Activated T-helper 2 cell treated with anti-CD3 and anti-CD28 coated beads, Interferon-gamma antibody, Interleukin-2, Interleukin-4, amounts not matched to agents 10 μg/mL and 5 μg/mL and 100 μg/mL, durations not matched to agents 14 hours and 24 hours and 36 hours (primary cell): ENCODE measurements at regions not wholly inside any gene's neighbourhood (a gene's known extent, or its start where the extent isn't known, plus 50 kb on each side); places are given as distances from the start of the nearest gene placed in this dataset.

ENCODE experiments used
- DNase-seq: peaks from one replicate; pipeline ENCODE4 v3.0.0; 2021; ENCODE audit warnings: low spot score
- H3K27ac Mint-ChIP-seq: one replicate; pipeline ENCODE4 v1.8.0; 2021; ENCODE audit warnings: mixed read lengths
- H3K27me3 Mint-ChIP-seq: one replicate; pipeline ENCODE4 v1.8.0; 2021; ENCODE audit warnings: low read depth, mixed read lengths
- H3K36me3 Mint-ChIP-seq: one replicate; pipeline ENCODE4 v1.8.0; 2021; ENCODE audit warnings: low read depth, mixed read lengths
- H3K4me1 Mint-ChIP-seq: one replicate; pipeline ENCODE4 v1.8.0; 2021; ENCODE audit warnings: low read depth, mixed read lengths
- H3K4me3 Mint-ChIP-seq: one replicate; pipeline ENCODE4 v1.8.0; 2021; ENCODE audit warnings: low read depth, mild to moderate bottlenecking, moderate library complexity, mixed read lengths
- H3K9me3 Mint-ChIP-seq: one replicate; pipeline ENCODE4 v1.8.0; 2021; ENCODE audit warnings: mixed read lengths
- intact Hi-C: fragments of 100-400 bp; cut with micrococcal nuclease; formaldehyde crosslinking; loops from one replicate; pipeline ENCODE4 v1.15.1; 2023

DNA sequence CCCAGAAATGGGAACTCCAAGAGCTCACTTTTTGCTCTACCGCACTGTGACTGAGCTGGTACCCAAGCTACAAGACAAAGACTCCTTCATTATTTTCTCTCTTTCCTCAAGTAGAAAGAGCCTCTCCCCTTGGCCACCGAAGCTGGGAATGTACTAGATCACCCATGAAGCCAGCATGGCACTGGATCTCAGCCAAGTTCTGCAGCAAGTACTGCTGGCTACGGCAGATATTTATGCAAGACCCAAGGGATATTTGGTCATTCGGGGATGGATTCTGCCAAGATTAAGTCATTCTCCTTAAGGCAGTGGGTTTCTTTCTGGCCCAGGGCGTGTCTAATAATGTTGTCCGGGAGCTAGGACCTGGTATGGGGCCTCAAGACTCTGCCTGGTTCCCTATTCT, 633.5 kb downstream of the SLITRK1 start:
- Mint-ChIP-seq H3K4me3 (no peak overlapping the region), H3K9me3 (peaks cover 51% of the 10 kb centered on the region), H3K4me1 (no peaks in the 10 kb centered on the region), H3K27ac (no peak overlapping the region), H3K36me3 (no peaks in the 10 kb centered on the region), H3K27me3 (no peaks in the 10 kb centered on the region)
- DNase-seq: no peak
- intact Hi-C loops: no loop called here

- Mint-ChIP-seq H3K9me3 (peaks cover 11% of the 10 kb centered on the region), H3K4me3 (no peak overlapping the region), H3K4me1 (no peaks in the 10 kb centered on the region), H3K27ac (no peak overlapping the region), H3K36me3 (no peaks in the 10 kb centered on the region), H3K27me3 (no peaks in the 10 kb centered on the region)
- intact Hi-C loops: no loop called here
- DNase-seq: no peak
Measured at GRCh38 chr13:83232626-83233025, 649.6 kb downstream of the SLITRK1 start.

GRCh38 chr13:83229574-83230305, 652.5 kb downstream of the SLITRK1 start:
- H3K4me1 Mint-ChIP-seq: no peaks in the 10 kb centered on the region
- H3K27ac Mint-ChIP-seq: no peak overlapping the region
- H3K9me3 Mint-ChIP-seq: peaks cover 4% of the 10 kb centered on the region
- no peaks in the 10 kb centered on the region for H3K27me3 Mint-ChIP-seq
- no peak overlapping the region for H3K4me3 Mint-ChIP-seq
- no peaks in the 10 kb centered on the region for H3K36me3 Mint-ChIP-seq
- DNase-seq: no peak
- intact Hi-C loops: no loop called here

DNA sequence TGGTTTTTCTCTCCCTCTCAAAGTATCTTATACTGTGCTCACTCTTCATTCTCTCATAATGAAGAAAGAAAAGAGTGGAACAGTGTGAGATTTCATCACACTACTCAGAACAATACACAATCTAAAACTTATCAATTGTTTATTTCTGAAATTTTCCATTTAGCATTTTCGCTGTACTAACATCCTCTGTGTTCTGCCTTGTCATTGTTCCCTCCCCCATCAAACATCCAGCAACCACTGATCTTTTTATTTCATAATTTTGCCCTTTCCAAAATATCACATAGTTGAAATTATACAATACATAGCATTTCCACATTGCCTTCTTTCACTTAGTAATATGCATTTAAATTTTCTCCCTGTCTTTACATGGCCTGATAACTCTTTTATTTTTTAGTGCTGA, 658.7 kb downstream of the SLITRK1 start:
- Mint-ChIP-seq H3K36me3 (no peaks in the 10 kb centered on the region), H3K27ac (no peak overlapping the region), H3K4me3 (no peak overlapping the region), H3K27me3 (no peaks in the 10 kb centered on the region), H3K9me3 (peaks cover 10% of the 10 kb centered on the region), H3K4me1 (no peaks in the 10 kb centered on the region)
- DNase-seq: no peak
- intact Hi-C loops: no loop called here

- Mint-ChIP-seq H3K27ac (no peak overlapping the region), H3K9me3 (peaks cover 11% of the 10 kb centered on the region), H3K4me1 (no peaks in the 10 kb centered on the region), H3K4me3 (no peak overlapping the region), H3K36me3 (no peaks in the 10 kb centered on the region), H3K27me3 (no peaks in the 10 kb centered on the region)
- intact Hi-C loops: no loop called here
- DNase-seq: no peak
Measured at GRCh38 chr13:83221813-83222241, 660.4 kb downstream of the SLITRK1 start.

- H3K9me3 Mint-ChIP-seq: peaks cover 11% of the 10 kb centered on the region
- H3K27me3 Mint-ChIP-seq: no peaks in the 10 kb centered on the region
- no peaks in the 10 kb centered on the region for H3K36me3 Mint-ChIP-seq
- H3K27ac Mint-ChIP-seq: no peak overlapping the region
- no peak for DNase-seq
- intact Hi-C loops: no loop called here
- no peaks in the 10 kb centered on the region for H3K4me1 Mint-ChIP-seq
- no peak overlapping the region for H3K4me3 Mint-ChIP-seq
Measured at GRCh38 chr13:83221256-83221655, 661.0 kb downstream of the SLITRK1 start.

DNA sequence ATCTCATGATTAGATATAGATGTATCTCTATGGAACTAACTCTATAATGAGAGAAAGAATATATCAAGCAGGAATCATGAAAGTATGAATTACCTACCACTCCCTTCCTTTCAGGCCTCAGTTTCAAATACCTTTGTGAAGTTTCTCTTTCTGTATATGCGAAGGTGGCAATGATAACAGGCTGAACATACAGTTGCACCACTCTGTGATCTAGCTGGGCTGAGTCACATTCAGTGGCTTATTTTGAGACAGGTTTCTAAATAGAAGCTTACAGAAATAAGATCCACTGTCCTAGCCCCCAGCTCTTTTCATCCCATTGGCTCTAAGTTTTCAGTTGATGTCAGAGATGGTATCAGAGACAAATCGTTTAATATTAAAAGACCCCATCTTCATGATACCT, 662.0 kb downstream of the SLITRK1 start:
- intact Hi-C loops: no loop called here
- Mint-ChIP-seq H3K4me1 (no peaks in the 10 kb centered on the region), H3K27me3 (no peaks in the 10 kb centered on the region), H3K4me3 (no peak overlapping the region), H3K27ac (no peak overlapping the region), H3K9me3 (peaks cover 11% of the 10 kb centered on the region), H3K36me3 (no peaks in the 10 kb centered on the region)
- DNase-seq: no peak

- Mint-ChIP-seq H3K9me3 (peaks cover 11% of the 10 kb centered on the region), H3K4me1 (no peaks in the 10 kb centered on the region), H3K36me3 (no peaks in the 10 kb centered on the region), H3K27ac (no peak overlapping the region), H3K27me3 (no peaks in the 10 kb centered on the region), H3K4me3 (no peak overlapping the region)
- DNase-seq: no peak
- intact Hi-C loops: no loop called here
Measured at GRCh38 chr13:83219832-83220231, 662.4 kb downstream of the SLITRK1 start.

DNA sequence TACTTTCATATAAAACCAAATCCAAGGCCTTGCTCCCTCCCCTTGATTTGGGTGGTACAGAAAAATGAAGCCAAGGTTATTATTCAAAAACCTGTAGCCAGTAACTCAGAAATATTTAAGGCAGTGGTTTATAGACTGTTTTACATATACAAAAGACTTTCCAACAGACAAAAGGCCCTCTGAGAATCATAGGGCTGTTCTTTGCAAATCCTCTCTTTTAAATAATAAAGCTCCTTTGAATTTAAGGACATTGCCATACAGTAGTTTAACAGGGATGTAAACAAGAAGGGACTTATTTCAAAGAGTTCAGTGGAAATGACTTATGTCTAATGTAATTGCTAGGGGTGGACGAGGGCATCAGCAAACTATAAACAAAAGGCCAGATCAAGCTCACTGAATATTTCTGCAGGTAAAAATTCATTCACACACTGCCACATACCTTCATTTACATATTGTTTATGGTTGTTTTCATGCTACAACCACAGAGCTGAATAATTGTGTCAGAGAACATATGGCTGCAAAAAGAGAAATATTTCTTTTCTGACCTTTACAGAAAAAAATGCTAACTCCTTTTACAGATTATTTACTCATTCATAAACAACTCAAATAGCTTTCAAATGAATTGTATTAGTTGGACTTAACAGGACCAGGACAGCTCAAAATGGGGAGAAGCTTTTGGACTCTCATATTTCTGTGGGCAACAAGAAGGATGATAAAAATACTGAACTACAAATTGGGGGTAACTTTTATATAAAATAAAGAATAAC, 665.6 kb downstream of the SLITRK1 start:
- intact Hi-C loops: no loop called here
- Mint-ChIP-seq H3K36me3 (no peaks in the 10 kb centered on the region), H3K27ac (no peak overlapping the region), H3K4me1 (no peaks in the 10 kb centered on the region), H3K4me3 (no peak overlapping the region), H3K27me3 (no peaks in the 10 kb centered on the region), H3K9me3 (peaks cover 14% of the 10 kb centered on the region)
- DNase-seq: no peak

DNA sequence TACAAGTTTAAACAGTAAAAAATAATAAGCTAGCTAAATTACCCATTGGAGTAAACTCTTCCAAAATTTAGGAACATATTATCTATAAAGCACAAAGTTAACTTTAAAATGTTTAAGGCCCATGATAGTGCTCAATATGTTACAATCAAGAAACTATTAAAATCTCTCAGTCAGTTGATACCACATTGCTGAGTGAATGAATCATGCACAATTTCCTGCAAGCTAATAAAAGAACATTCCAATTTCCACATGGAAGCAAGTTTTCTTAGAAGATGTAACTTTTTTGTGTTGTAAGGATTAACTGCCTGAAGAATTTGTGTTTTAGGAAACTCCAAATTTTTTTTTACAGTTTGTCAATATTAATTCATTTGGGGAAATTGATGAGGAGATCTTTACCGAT, 666.6 kb downstream of the SLITRK1 start:
- intact Hi-C loops: no loop called here
- Mint-ChIP-seq H3K27me3 (no peaks in the 10 kb centered on the region), H3K9me3 (peaks cover 19% of the 10 kb centered on the region), H3K36me3 (no peaks in the 10 kb centered on the region), H3K4me3 (no peak overlapping the region), H3K4me1 (no peaks in the 10 kb centered on the region), H3K27ac (no peak overlapping the region)
- DNase-seq: no peak

- Mint-ChIP-seq H3K36me3 (no peaks in the 10 kb centered on the region), H3K4me3 (no peak overlapping the region), H3K27ac (no peak overlapping the region), H3K4me1 (no peaks in the 10 kb centered on the region), H3K27me3 (no peaks in the 10 kb centered on the region), H3K9me3 (peaks cover 28% of the 10 kb centered on the region)
- intact Hi-C loops: no loop called here
- DNase-seq: no peak
Measured at GRCh38 chr13:83214452-83214851, 667.8 kb downstream of the SLITRK1 start.

DNA sequence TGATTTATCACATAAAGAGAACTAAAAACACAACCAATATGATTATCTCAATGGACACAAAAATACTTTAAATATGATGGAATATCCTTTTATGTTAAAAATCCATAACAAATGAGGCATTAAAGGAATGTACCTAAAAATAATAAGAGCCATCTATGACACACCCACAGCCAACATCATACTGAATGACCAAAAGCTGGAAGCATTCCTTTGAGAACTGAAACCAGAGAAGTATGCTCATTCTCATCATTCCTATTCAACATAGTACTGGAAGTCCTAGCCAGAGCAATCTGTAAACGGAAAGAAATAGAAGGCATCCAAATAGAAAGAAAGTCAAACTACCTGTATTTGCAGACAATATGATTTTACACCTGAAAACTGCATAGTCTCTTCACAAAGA, 671.0 kb downstream of the SLITRK1 start:
- H3K27ac Mint-ChIP-seq: no peak overlapping the region
- no peak overlapping the region for H3K4me3 Mint-ChIP-seq
- no peak for DNase-seq
- intact Hi-C loops: no loop called here
- no peaks in the 10 kb centered on the region for H3K4me1 Mint-ChIP-seq
- no peaks in the 10 kb centered on the region for H3K36me3 Mint-ChIP-seq
- H3K9me3 Mint-ChIP-seq: peaks cover 28% of the 10 kb centered on the region
- no peaks in the 10 kb centered on the region for H3K27me3 Mint-ChIP-seq

DNA sequence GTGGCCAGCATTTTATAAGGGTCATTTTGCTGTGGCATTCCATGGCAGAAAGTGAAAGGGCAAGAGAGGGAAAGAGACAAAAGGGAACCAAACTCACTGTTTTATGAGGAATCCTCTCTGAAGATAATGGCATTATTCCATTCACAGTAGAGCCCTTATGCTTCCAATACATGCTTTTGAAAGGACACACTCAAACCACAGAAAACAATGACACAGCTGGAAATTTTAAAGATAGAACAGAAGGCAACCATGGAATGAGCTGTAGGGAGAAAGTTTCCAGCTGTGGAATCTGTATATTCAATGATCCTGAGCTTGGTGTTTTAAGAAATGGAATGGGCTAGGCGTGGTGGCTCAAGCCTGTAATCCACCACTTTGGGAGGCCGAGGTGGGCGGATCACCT, 677.4 kb downstream of the SLITRK1 start:
- intact Hi-C loops: no loop called here
- H3K36me3 Mint-ChIP-seq: no peaks in the 10 kb centered on the region
- H3K27ac Mint-ChIP-seq: no peak overlapping the region
- H3K4me1 Mint-ChIP-seq: no peaks in the 10 kb centered on the region
- no peaks in the 10 kb centered on the region for H3K27me3 Mint-ChIP-seq
- no peak for DNase-seq
- peaks cover 28% of the 10 kb centered on the region for H3K9me3 Mint-ChIP-seq
- no peak overlapping the region for H3K4me3 Mint-ChIP-seq
